ENCODE measurements at regions not wholly inside any gene's neighbourhood (a gene's known extent, or its start where the extent isn't known, plus 50 kb on each side); places are given as distances from the start of the nearest gene placed in this dataset.

DNA sequence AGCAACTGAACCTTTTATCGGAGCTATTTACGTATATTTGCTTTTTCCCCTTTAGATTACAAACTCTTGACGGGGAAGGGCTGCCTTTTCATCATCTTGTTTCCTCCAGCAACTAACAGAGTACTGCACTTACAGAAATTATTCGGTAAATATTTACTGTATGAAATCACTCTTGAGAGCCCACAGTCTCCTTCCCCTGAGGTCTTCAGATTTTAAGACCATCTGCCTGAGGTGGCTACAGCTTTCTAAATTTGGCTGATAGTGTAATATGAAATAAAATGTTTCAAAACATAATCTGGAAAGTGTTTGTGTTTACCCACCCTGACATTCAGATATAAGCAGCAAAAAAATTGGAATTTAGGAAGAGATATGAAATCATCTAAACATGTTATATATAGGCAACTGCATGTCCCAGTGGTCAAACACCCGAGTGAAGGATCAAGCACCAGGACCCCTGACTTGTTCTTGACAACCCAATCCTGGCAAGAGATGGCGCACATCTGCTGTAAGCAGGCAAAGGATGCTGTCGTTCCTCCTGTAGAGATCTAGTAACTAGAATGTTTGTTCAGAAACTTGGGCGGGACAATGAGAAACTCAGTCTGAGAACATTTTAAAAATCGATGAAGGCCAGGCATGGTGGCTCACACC lies 60.9 kb downstream of the SIPA1L2 start:
- TF ChIP-seq, protein P1, sequence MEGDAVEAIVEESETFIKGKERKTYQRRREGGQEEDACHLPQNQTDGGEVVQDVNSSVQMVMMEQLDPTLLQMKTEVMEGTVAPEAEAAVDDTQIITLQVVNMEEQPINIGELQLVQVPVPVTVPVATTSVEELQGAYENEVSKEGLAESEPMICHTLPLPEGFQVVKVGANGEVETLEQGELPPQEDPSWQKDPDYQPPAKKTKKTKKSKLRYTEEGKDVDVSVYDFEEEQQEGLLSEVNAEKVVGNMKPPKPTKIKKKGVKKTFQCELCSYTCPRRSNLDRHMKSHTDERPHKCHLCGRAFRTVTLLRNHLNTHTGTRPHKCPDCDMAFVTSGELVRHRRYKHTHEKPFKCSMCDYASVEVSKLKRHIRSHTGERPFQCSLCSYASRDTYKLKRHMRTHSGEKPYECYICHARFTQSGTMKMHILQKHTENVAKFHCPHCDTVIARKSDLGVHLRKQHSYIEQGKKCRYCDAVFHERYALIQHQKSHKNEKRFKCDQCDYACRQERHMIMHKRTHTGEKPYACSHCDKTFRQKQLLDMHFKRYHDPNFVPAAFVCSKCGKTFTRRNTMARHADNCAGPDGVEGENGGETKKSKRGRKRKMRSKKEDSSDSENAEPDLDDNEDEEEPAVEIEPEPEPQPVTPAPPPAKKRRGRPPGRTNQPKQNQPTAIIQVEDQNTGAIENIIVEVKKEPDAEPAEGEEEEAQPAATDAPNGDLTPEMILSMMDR (IDR thresholded peaks at IDR 0.05): no peak
- no peak for TF ChIP-seq POLR2A (IDR thresholded peaks at IDR 0.05)

All from Peyer's patch (tissue), 4 donors.